ENCODE measurements at regions not wholly inside any gene's neighbourhood (a gene's known extent, or its start where the extent isn't known, plus 50 kb on each side); places are given as distances from the start of the nearest gene placed in this dataset.

GRCh38 chr13:74767050-74767449 is 632.8 kb upstream of the KLF12 start:
- TF ChIP-seq CTCF (IDR thresholded peaks at IDR 0.05), result no peak
- TF ChIP-seq POLR2AphosphoS5 (IDR thresholded peaks at IDR 0.05), result no peak
- no peak for TF ChIP-seq POLR2A (IDR thresholded peaks at IDR 0.05)
